Muscle layer of duodenum (tissue), 2 donors: ENCODE measurements at regions not wholly inside any gene's neighbourhood (a gene's known extent, or its start where the extent isn't known, plus 50 kb on each side); places are given as distances from the start of the nearest gene placed in this dataset.
A peak's percentile ranks its signal among the peaks of the same experiment; 100 is the strongest.
"Not testable (repeated sequence)": the region's sequence is repeated elsewhere in the genome, so short reads cannot be mapped to it uniquely, and the experiment has no call there.

Source experiments
- H3K27ac ChIP-seq: one replicate; pipeline ENCODE4 v1.7.0; 2013; ENCODE audit warnings: mild to moderate bottlenecking, low read length
- H3K27me3 ChIP-seq: one replicate; pipeline ENCODE4 v1.7.0; 2013; ENCODE audit warnings: low read depth, mild to moderate bottlenecking, control low read depth, low read length
- H3K36me3 ChIP-seq, 2 donors: one replicate each; pipeline ENCODE4 v1.7.0; 2013; ENCODE audit warnings: low read length in 2 of 2, control low read depth in 1 of 2, mild to moderate bottlenecking in 1 of 2; ENCODE audit not compliant: insufficient read depth in 2 of 2, control insufficient read depth in 1 of 2
- H3K4me1 ChIP-seq, 2 donors: one replicate each; pipeline ENCODE4 v1.7.0; 2013; ENCODE audit warnings: low read length in 2 of 2, mild to moderate bottlenecking in 2 of 2, control low read depth in 1 of 2, moderate library complexity in 1 of 2; ENCODE audit not compliant: insufficient read depth in 2 of 2, control insufficient read depth in 1 of 2
- H3K4me3 ChIP-seq, 2 donors: one replicate each; pipeline ENCODE4 v1.7.0; 2013; ENCODE audit warnings: low read length in 2 of 2, low read depth in 1 of 2, mild to moderate bottlenecking in 1 of 2
- H3K9me3 ChIP-seq, 2 donors: one replicate each; pipeline ENCODE4 v1.7.0; 2013; ENCODE audit warnings: low read length in 2 of 2, control low read depth in 1 of 2, mild to moderate bottlenecking in 1 of 2; ENCODE audit not compliant: control insufficient read depth in 1 of 2
- donor health status: healthy.

- Histone ChIP-seq H3K36me3 (no peaks in the 10 kb centered on the region), H3K9me3 (no peaks in the 10 kb centered on the region), H3K27ac (peak overlapping the region; percentile 14), H3K27me3 (no peaks in the 10 kb centered on the region), H3K4me1 (peaks cover 7 to 16% of the 10 kb centered on the region in 2 donors), H3K4me3 (no peak overlapping the region)
These were observed 121.0 kb downstream of the FEM1C start for GRCh38 chr5:115423541-115423940.

DNA sequence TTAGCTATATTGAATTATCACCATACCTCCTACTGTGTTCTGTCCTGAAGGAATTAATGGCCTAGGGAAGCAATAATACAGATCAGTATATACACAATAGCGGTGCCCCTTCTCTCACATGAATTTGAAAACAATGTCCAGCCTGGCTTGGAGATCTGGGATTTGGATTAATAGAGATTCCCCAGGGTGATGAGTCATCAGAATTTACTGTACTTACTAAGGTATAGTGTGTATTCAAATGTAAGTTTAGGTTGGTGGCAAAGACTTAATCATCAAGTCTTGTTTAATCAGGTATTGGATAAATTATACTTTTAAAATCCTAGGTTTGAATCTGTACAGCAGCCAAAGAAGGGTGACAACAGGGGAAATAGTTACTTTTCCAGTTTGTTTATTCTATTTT is 121.5 kb downstream of the FEM1C start:
- Histone ChIP-seq H3K27me3 (no peaks in the 10 kb centered on the region), H3K27ac (peak overlapping the region; percentile 14), H3K4me1 (peaks cover 7 to 16% of the 10 kb centered on the region in 2 donors), H3K9me3 (no peaks in the 10 kb centered on the region), H3K36me3 (no peaks in the 10 kb centered on the region), H3K4me3 (no peak overlapping the region)

DNA sequence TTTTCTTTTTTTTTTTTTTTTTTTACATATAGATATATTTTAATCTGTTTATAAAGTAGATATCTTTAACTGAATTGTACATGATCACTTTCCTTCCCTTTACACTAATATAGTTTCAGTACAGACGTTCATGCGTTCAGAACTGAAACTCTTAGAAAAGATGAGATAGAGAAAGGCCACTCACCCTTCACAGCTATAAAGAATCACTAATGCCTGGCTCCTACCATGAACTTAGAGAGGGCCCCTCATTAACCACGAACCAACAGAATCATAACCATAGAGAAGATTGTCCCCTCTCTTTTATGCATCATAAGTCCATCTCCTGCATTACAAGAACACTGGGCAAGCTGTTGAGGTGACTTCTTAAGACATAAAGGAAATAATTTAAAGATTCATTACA is 123.8 kb downstream of the FEM1C start:
- H3K27me3 ChIP-seq, H3K9me3 ChIP-seq, H3K36me3 ChIP-seq, H3K4me3 ChIP-seq, H3K27ac ChIP-seq: not testable (repeated sequence)
- peaks cover 5 to 16% of the 10 kb centered on the region in 2 donors for H3K4me1 ChIP-seq

GRCh38 chr5:115419846-115420585 is 123.6 kb upstream of the CCDC112 start:
- Histone ChIP-seq H3K4me3 (no peak overlapping the region), H3K36me3 (no peaks in the 10 kb centered on the region), H3K4me1 (peaks cover 4 to 12% of the 10 kb centered on the region in 2 donors), H3K27ac (no peak overlapping the region), H3K9me3 (no peaks in the 10 kb centered on the region), H3K27me3 (no peaks in the 10 kb centered on the region)

- Histone ChIP-seq H3K27me3 (no peaks in the 10 kb centered on the region), H3K9me3 (no peaks in the 10 kb centered on the region), H3K4me1 (peaks cover 4 to 14% of the 10 kb centered on the region in 2 donors), H3K27ac (no peak overlapping the region), H3K4me3 (no peak overlapping the region), H3K36me3 (no peaks in the 10 kb centered on the region)
These were observed 122.3 kb upstream of the CCDC112 start for GRCh38 chr5:115418788-115419187.

- Histone ChIP-seq H3K4me1 (peaks cover 3 to 4% of the 10 kb centered on the region in 2 donors), H3K9me3 (no peaks in the 10 kb centered on the region), H3K27me3 (no peaks in the 10 kb centered on the region), H3K4me3 (no peak overlapping the region), H3K36me3 (no peaks in the 10 kb centered on the region), H3K27ac (no peak overlapping the region)
These were observed 120.6 kb upstream of the CCDC112 start for GRCh38 chr5:115417076-115417475.

DNA sequence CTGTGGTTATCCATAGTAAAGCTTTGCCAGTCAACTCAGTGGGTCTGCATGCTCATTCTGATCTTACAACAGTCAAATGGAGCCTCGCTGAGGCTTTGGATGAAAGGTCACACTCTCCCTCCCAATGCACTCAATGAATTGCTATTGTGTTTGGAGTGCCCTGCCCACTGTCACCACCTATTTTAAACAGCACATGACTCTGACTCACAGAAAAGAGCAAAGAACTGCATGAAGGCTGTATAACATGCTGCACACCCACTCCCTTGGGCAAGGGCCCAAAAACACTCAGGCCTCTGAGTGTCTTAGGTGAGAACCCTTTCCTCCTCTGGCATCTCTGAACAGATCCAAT is 118.7 kb upstream of the CCDC112 start:
- no peaks in the 10 kb centered on the region for H3K36me3 ChIP-seq
- no peaks in the 10 kb centered on the region for H3K9me3 ChIP-seq
- no peaks in the 10 kb centered on the region for H3K27me3 ChIP-seq
- H3K27ac ChIP-seq = peak overlapping the region; percentile 66
- H3K4me1 ChIP-seq = peaks cover under 1 to 3% of the 10 kb centered on the region in 2 donors
- H3K4me3 ChIP-seq = no peak overlapping the region

GRCh38 chr5:115414406-115415142 is 118.1 kb upstream of the CCDC112 start:
- Histone ChIP-seq H3K27me3 (no peaks in the 10 kb centered on the region), H3K9me3 (no peaks in the 10 kb centered on the region), H3K4me1 (peaks cover 0 to 3% of the 10 kb centered on the region in 2 donors), H3K36me3 (no peaks in the 10 kb centered on the region), H3K4me3 (no peak overlapping the region), H3K27ac (peak overlapping the region; percentile 66)

GRCh38 chr5:115413651-115414050 is 117.2 kb upstream of the CCDC112 start:
- no peaks in the 10 kb centered on the region for H3K27me3 ChIP-seq
- peaks cover 0 to 3% of the 10 kb centered on the region in 2 donors for H3K4me1 ChIP-seq
- no peaks in the 10 kb centered on the region for H3K9me3 ChIP-seq
- peak overlapping the region; percentile 66 for H3K27ac ChIP-seq
- H3K36me3 ChIP-seq = no peaks in the 10 kb centered on the region
- H3K4me3 ChIP-seq = no peak overlapping the region

DNA sequence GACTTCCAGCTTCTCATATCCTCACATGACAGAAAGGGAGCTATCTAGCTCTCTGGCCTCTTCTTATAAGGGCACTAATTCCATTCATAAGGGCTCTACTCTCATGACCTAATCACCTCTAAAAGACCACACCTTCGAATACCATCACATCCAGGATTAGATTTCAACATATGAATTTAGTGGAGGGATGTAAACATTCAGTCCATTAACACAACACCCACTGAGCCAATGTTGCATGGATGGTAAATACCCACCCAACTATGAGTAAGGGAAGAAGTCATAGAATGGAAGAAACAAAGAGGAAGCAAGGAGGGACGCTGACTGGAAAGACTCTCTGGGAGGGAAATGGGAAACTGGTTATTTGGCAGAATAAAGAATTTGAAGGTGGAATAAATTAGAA is 112.6 kb upstream of the CCDC112 start:
- Histone ChIP-seq H3K4me3 (no peak overlapping the region), H3K27ac (no peak overlapping the region), H3K36me3 (no peaks in the 10 kb centered on the region), H3K27me3 (no peaks in the 10 kb centered on the region), H3K9me3 (no peaks in the 10 kb centered on the region), H3K4me1 (peaks cover 0 to 3% of the 10 kb centered on the region in 2 donors)

DNA sequence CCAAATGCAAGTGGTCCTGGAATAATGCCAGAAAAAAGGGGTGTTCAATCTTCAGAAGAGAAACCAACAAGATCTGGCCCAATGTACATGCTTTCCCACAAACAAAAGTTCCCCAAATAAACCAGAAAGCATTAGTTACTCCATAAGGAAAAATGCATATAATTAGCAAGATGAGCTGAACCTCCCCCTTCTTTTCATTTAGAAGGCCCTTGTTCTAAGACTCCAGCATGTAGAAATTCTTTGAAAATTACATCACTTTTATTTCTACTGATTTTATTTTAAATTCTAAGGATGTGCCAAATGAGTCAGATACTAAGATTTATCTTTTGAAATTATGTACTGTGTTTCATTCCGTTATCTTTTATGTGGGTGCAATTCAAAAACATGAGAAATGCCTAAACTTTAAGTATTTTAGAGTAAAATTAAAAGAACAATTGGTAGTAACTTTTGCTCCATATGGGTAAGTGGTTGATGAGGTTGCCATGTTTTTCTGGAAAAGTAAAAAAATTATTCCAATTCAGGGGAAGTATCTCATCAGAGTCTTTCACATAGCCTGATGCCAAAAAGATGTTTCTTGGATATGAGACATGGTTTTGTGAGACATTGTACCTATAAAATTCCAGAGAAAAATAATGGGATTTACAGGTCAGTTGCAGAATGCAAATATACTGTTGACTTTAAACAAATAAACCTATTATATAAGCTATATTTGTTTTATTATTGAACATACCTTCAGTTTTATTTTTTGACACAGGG is 106.5 kb upstream of the CCDC112 start:
- no peak overlapping the region for H3K4me3 ChIP-seq
- H3K36me3 ChIP-seq = no peaks in the 10 kb centered on the region
- no peak overlapping the region for H3K27ac ChIP-seq
- H3K4me1 ChIP-seq = no peaks in the 10 kb centered on the region
- no peaks in the 10 kb centered on the region for H3K27me3 ChIP-seq
- no peaks in the 10 kb centered on the region for H3K9me3 ChIP-seq
